CD14-positive monocyte (primary cell): ENCODE measurements at regions not wholly inside any gene's neighbourhood (a gene's known extent, or its start where the extent isn't known, plus 50 kb on each side); places are given as distances from the start of the nearest gene placed in this dataset.

Source experiments
- DNase-seq, 3 donors: peaks; one replicate each; pipeline ENCODE4 v3.0.0-alpha.2; 2011 to 2022
- H2AFZ ChIP-seq: 2 replicates; pipeline ENCODE4 v1.6.0; 2012; ENCODE audit warnings: mild to moderate bottlenecking, low read depth, low read length, inconsistent platforms; ENCODE audit not compliant: insufficient read depth, poor library complexity, severe bottlenecking
- H3K27ac ChIP-seq, 2 donors: 1 replicate in 1 of 2; 2 replicates in 1 of 2; pipeline ENCODE4 v1.5.1; 2012 to 2013; ENCODE audit warnings: low read length in 2 of 2, control low read depth in 1 of 2, inconsistent platforms in 1 of 2, low read depth in 1 of 2, mild to moderate bottlenecking in 1 of 2
- H3K27me3 ChIP-seq, 2 donors: one replicate each; pipeline versions ENCODE4 v1.6.0 to v1.6.1; 2011 to 2013; ENCODE audit warnings: low read length in 2 of 2; ENCODE audit not compliant: control insufficient read depth in 2 of 2, insufficient read depth in 2 of 2
- H3K36me3 ChIP-seq, 2 donors: replicated peaks in 1 of 2; 1 replicate in 1 of 2; 2 replicates in 1 of 2; pipeline versions ENCODE4 v1.5.1 to v1.6.1; 2012 to 2013; ENCODE audit warnings: low read length in 2 of 2, control low read depth in 1 of 2, inconsistent platforms in 1 of 2, mild to moderate bottlenecking in 1 of 2; ENCODE audit not compliant: insufficient read depth in 2 of 2, control insufficient read depth in 1 of 2
- H3K4me1 ChIP-seq, 2 donors: 1 replicate in 1 of 2; 2 replicates in 1 of 2; pipeline versions ENCODE4 v1.5.1 to v1.6.1; 2012 to 2013; ENCODE audit warnings: low read length in 2 of 2, control low read depth in 1 of 2, inconsistent platforms in 1 of 2, mild to moderate bottlenecking in 1 of 2, moderate library complexity in 1 of 2; ENCODE audit not compliant: insufficient read depth in 2 of 2, control insufficient read depth in 1 of 2
- H3K4me2 ChIP-seq: replicated peaks from 2 replicates; pipeline ENCODE3; 2012; ENCODE audit warnings: low read length, moderate library complexity, mild to moderate bottlenecking; ENCODE audit not compliant: poor library complexity, severe bottlenecking; ENCODE audit errors: extremely low read depth
- H3K4me3 ChIP-seq, 3 experiments: fragments of 200-600 bp in 1 of 3; sonication (generic) in 1 of 3; replicated peaks in 1 of 3; 1 replicate in 2 of 3; 2 replicates in 1 of 3; pipeline ENCODE4 v1.5.1; 2011 to 2013; ENCODE audit warnings: low read length in 3 of 3, mild to moderate bottlenecking in 3 of 3, control low read depth in 2 of 3, low read depth in 2 of 3, inconsistent platforms in 1 of 3, moderate library complexity in 1 of 3
- H3K79me2 ChIP-seq: 2 replicates; pipeline ENCODE4 v1.6.0; 2012; ENCODE audit warnings: mild to moderate bottlenecking, control low read depth, inconsistent platforms, low read length, moderate library complexity; ENCODE audit not compliant: insufficient read depth
- H3K9ac ChIP-seq: 2 replicates; pipeline ENCODE4 v1.6.0; 2017; ENCODE audit warnings: low read length, mild to moderate bottlenecking; ENCODE audit not compliant: insufficient read depth, poor library complexity, severe bottlenecking
- H3K9me3 ChIP-seq, 2 donors: replicated peaks in 1 of 2; 1 replicate in 1 of 2; 2 replicates in 1 of 2; pipeline versions ENCODE4 v1.5.1 to v1.6.1; 2012 to 2013; ENCODE audit warnings: low read length in 2 of 2, control low read depth in 1 of 2; ENCODE audit not compliant: control insufficient read depth in 1 of 2, insufficient read depth in 1 of 2
- H4K20me1 ChIP-seq: 2 replicates; pipeline ENCODE4 v1.6.0; 2012; ENCODE audit warnings: mild to moderate bottlenecking, low read length, control low read depth, moderate library complexity; ENCODE audit not compliant: insufficient read depth
- H3K27ac Mint-ChIP-seq, 7 donors: one replicate each; pipeline ENCODE4 v1.8.0; 2020; ENCODE audit warnings: mild to moderate bottlenecking in 7 of 7, mixed read lengths in 7 of 7, moderate library complexity in 6 of 7, inconsistent platforms in 2 of 7
- H3K27me3 Mint-ChIP-seq, 3 donors: one replicate each; pipeline ENCODE4 v1.8.0; 2021 to 2022; ENCODE audit warnings: low read depth in 3 of 3, mild to moderate bottlenecking in 3 of 3, mixed read lengths in 3 of 3, moderate library complexity in 3 of 3, inconsistent platforms in 1 of 3
- H3K36me3 Mint-ChIP-seq, 2 donors: one replicate each; pipeline ENCODE4 v1.8.0; 2020; ENCODE audit warnings: mixed read lengths in 2 of 2, inconsistent platforms in 1 of 2, mild to moderate bottlenecking in 1 of 2
- H3K4me1 Mint-ChIP-seq: one replicate; pipeline ENCODE4 v1.8.0; 2020; ENCODE audit warnings: mild to moderate bottlenecking, mixed read lengths
- H3K4me3 Mint-ChIP-seq, 2 donors: one replicate each; pipeline ENCODE4 v1.8.0; 2020; ENCODE audit warnings: mild to moderate bottlenecking in 2 of 2, mixed read lengths in 2 of 2, moderate library complexity in 1 of 2
- H3K9me3 Mint-ChIP-seq, 7 donors: one replicate each; pipeline ENCODE4 v1.8.0; 2020 to 2022; ENCODE audit warnings: mixed read lengths in 7 of 7, mild to moderate bottlenecking in 6 of 7, moderate library complexity in 6 of 7, inconsistent platforms in 2 of 7
- WGBS: methylation state at CpG from one replicate; pipeline ENCODE4 v1.1.5; 2013; ENCODE audit warnings: missing lambda C conversion rate; ENCODE audit not compliant: insufficient coverage; 5-methylcytosine and 5-hydroxymethylcytosine counted together
- intact Hi-C, 2 donors: fragments of 100-400 bp; cut with micrococcal nuclease; formaldehyde crosslinking; loops; one replicate each; pipeline versions ENCODE4 v1.15.0 to v1.15.1; 2023
- TF ChIP-seq, protein P1 (sequence below): fragments of 200-600 bp; IDR thresholded peaks from one replicate; pipeline ENCODE4 v1.8.0; 2022; ENCODE audit warnings: antibody characterized with exemption, mild to moderate bottlenecking

- Histone ChIP-seq H3K4me1 (no peaks in the 10 kb centered on the region), H3K4me3 (no peak overlapping the region), H2AFZ (no peak overlapping the region), H3K79me2 (no peaks in the 10 kb centered on the region), H3K9me3 (peaks cover 0 to 6% of the 10 kb centered on the region in 2 donors), H3K9ac (no peak overlapping the region), H3K4me2 (no peak overlapping the region), H3K36me3 (no peaks in the 10 kb centered on the region), H4K20me1 (no peaks in the 10 kb centered on the region), H3K27me3 (no peaks in the 10 kb centered on the region), H3K27ac (no peak overlapping the region)
- Mint-ChIP-seq H3K27me3 (no peaks in the 10 kb centered on the region), H3K36me3 (no peaks in the 10 kb centered on the region), H3K9me3 (peaks cover 0 to 13% (median 4%) of the 10 kb centered on the region in 7 donors), H3K4me3 (no peak overlapping the region), H3K27ac (no peak overlapping the region), H3K4me1 (no peaks in the 10 kb centered on the region)
- TF ChIP-seq, protein P1, sequence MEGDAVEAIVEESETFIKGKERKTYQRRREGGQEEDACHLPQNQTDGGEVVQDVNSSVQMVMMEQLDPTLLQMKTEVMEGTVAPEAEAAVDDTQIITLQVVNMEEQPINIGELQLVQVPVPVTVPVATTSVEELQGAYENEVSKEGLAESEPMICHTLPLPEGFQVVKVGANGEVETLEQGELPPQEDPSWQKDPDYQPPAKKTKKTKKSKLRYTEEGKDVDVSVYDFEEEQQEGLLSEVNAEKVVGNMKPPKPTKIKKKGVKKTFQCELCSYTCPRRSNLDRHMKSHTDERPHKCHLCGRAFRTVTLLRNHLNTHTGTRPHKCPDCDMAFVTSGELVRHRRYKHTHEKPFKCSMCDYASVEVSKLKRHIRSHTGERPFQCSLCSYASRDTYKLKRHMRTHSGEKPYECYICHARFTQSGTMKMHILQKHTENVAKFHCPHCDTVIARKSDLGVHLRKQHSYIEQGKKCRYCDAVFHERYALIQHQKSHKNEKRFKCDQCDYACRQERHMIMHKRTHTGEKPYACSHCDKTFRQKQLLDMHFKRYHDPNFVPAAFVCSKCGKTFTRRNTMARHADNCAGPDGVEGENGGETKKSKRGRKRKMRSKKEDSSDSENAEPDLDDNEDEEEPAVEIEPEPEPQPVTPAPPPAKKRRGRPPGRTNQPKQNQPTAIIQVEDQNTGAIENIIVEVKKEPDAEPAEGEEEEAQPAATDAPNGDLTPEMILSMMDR: no peak
- WGBS: no CpG with 5 or more reads among the region's 2 CpGs
- DNase-seq: no peak
- intact Hi-C loops: no loop called here
Measured at GRCh38 chr9:28365728-28366127, 792.4 kb upstream of the C9orf72 start.

DNA sequence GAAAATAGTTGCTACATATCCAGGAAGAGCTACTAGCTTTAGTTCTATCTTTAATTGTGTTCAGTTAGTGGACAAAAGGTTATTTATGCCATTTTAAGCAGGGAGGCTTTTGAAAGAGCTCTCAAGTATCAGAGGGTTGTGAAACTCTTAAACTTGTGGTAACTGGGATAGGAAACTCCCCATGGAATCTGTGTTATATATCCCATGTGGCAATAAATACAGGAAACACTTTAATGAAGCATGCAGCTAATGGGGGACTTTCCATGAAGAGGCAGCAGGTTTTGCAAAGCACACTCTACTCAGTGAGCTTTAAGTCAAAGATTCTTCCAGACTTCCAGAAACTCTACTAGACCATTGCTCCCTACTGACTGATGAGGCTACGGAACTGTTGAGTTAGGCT is 805.0 kb upstream of the C9orf72 start:
- DNase-seq: no peak
- H3K4me3 Mint-ChIP-seq: no peak overlapping the region
- peaks cover 3 to 12% of the 10 kb centered on the region in 2 donors for H3K9me3 ChIP-seq
- 80% methylated on average over 1 of the region's 1 CpG for WGBS
- H3K9ac ChIP-seq: no peak overlapping the region
- H3K79me2 ChIP-seq: no peaks in the 10 kb centered on the region
- H3K4me2 ChIP-seq: no peak overlapping the region
- H3K27me3 ChIP-seq: no peaks in the 10 kb centered on the region
- no peaks in the 10 kb centered on the region for H4K20me1 ChIP-seq
- intact Hi-C loops: no loop called here
- peaks cover 0 to 10% (median 3%) of the 10 kb centered on the region in 7 donors for H3K9me3 Mint-ChIP-seq
- H3K4me1 Mint-ChIP-seq: no peaks in the 10 kb centered on the region
- H3K36me3 ChIP-seq: no peaks in the 10 kb centered on the region
- no peak overlapping the region for H2AFZ ChIP-seq
- no peaks in the 10 kb centered on the region for H3K36me3 Mint-ChIP-seq
- H3K4me3 ChIP-seq: no peak overlapping the region
- no peak overlapping the region for H3K27ac Mint-ChIP-seq
- H3K27ac ChIP-seq: no peak overlapping the region
- no peaks in the 10 kb centered on the region for H3K4me1 ChIP-seq
- no peaks in the 10 kb centered on the region for H3K27me3 Mint-ChIP-seq
- TF ChIP-seq, protein P1: no peak
